ENCODE measurements at regions not wholly inside any gene's neighbourhood (a gene's known extent, or its start where the extent isn't known, plus 50 kb on each side); places are given as distances from the start of the nearest gene placed in this dataset.

DNA sequence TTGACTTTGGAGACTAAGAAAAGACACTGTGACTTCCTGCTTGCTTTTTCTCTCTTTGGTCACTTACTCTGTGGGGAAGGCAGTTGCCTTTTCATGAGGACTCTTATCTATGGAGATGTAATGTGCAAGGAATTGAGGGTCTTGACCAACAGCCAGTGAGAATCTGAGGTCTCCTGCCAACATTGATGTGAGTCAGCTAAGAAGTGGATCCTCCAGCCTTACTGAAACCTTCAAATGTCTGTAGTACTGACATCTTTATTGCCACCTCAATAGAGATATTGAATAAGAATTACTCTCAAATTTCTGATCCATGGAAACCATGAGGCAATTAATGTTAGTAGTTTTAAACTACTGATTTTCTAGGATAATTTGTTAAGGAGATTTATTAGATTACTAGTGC lies 598.4 kb downstream of the ADGRL2 start:
- H3K4me1 ChIP-seq = no peaks in the 10 kb centered on the region
- TF ChIP-seq, protein P1, sequence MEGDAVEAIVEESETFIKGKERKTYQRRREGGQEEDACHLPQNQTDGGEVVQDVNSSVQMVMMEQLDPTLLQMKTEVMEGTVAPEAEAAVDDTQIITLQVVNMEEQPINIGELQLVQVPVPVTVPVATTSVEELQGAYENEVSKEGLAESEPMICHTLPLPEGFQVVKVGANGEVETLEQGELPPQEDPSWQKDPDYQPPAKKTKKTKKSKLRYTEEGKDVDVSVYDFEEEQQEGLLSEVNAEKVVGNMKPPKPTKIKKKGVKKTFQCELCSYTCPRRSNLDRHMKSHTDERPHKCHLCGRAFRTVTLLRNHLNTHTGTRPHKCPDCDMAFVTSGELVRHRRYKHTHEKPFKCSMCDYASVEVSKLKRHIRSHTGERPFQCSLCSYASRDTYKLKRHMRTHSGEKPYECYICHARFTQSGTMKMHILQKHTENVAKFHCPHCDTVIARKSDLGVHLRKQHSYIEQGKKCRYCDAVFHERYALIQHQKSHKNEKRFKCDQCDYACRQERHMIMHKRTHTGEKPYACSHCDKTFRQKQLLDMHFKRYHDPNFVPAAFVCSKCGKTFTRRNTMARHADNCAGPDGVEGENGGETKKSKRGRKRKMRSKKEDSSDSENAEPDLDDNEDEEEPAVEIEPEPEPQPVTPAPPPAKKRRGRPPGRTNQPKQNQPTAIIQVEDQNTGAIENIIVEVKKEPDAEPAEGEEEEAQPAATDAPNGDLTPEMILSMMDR (IDR thresholded peaks at IDR 0.05) = no peak
- TF ChIP-seq POLR2AphosphoS5 (IDR thresholded peaks at IDR 0.05) (no peak), EP300 (IDR thresholded peaks at IDR 0.05) (no peak), POLR2A (IDR thresholded peaks at IDR 0.05) (no peak)
- H3K4me3 ChIP-seq = no peak overlapping the region
- H3K27ac ChIP-seq = no peak overlapping the region
- no peak for DNase-seq
- H3K27me3 ChIP-seq = no peaks in the 10 kb centered on the region
- no peaks in the 10 kb centered on the region for H3K9me3 ChIP-seq
- no peaks in the 10 kb centered on the region for H3K36me3 ChIP-seq
- ATAC-seq (ENCODE audit: low FRiP score in 2 of 2) = no peak

DNA sequence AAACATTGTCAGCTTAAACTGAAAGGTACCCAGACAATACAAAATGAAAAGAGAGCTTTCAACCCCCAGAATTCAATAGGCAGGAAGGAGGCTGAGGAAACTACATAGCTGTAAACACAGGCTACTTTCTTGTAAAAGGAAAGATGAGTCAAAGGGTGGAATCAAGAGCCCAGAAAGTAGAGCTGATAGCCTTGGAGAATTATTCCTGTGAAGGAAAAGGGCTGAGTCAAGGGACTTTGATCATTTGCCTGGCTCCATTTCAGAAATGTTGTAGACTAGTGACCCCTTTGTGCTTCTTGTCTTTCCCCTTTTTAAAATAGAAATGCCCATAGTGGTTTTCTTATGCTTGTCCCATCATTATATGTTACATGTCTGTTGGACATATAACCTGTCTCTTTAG lies 597.6 kb downstream of the ADGRL2 start:
- H3K36me3 ChIP-seq = no peaks in the 10 kb centered on the region
- TF ChIP-seq EP300 (IDR thresholded peaks at IDR 0.05) (no peak), POLR2AphosphoS5 (IDR thresholded peaks at IDR 0.05) (no peak), POLR2A (IDR thresholded peaks at IDR 0.05) (no peak)
- TF ChIP-seq, protein P1 (IDR thresholded peaks at IDR 0.05) = no peak
- H3K4me1 ChIP-seq = no peaks in the 10 kb centered on the region
- H3K4me3 ChIP-seq = no peak overlapping the region
- ATAC-seq (ENCODE audit: low FRiP score in 2 of 2) = no peak
- no peaks in the 10 kb centered on the region for H3K9me3 ChIP-seq
- H3K27ac ChIP-seq = no peak overlapping the region
- H3K27me3 ChIP-seq = no peaks in the 10 kb centered on the region
- no peak for DNase-seq

DNA sequence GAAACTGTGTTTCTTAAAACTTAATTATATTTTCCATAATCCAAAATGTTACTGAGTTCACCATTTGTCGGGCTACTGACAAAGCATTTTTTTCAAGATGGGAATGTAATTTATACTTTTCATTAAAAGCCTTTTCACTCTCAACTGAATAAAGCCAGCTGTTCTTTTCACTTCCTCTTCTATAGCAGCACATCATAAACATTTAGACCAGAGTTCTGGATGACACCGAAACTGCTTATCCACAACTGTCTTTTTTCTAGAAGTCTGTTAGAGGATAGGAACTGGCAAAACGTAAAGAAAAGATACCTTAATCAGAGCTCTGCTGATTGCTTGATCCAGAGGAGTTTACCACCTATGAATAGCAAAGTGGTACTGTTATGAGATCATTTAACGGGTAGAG lies 594.7 kb downstream of the ADGRL2 start:
- TF ChIP-seq POLR2AphosphoS5 (IDR thresholded peaks at IDR 0.05) (no peak), EP300 (IDR thresholded peaks at IDR 0.05) (no peak), POLR2A (IDR thresholded peaks at IDR 0.05) (no peak)
- TF ChIP-seq, protein P1 (IDR thresholded peaks at IDR 0.05) = no peak
- ATAC-seq (ENCODE audit: low FRiP score in 2 of 2) (no peak), DNase-seq (no peak)
- Histone ChIP-seq H3K27me3 (no peaks in the 10 kb centered on the region), H3K9me3 (no peaks in the 10 kb centered on the region), H3K4me3 (no peak overlapping the region), H3K36me3 (no peaks in the 10 kb centered on the region), H3K4me1 (no peaks in the 10 kb centered on the region), H3K27ac (no peak overlapping the region)
- 54 to 67% methylated on average over 4 of the region's 4 CpGs for WGBS, 2 donors

GRCh38 chr1:82392946-82393345 lies 592.2 kb downstream of the ADGRL2 start:
- TF ChIP-seq, protein P1 (IDR thresholded peaks at IDR 0.05) = no peak
- no peak for TF ChIP-seq POLR2A (IDR thresholded peaks at IDR 0.05)
- TF ChIP-seq POLR2AphosphoS5 (IDR thresholded peaks at IDR 0.05) = no peak
- no peak for TF ChIP-seq EP300 (IDR thresholded peaks at IDR 0.05)
- Histone ChIP-seq H3K27me3 (no peaks in the 10 kb centered on the region), H3K4me1 (no peaks in the 10 kb centered on the region), H3K4me3 (no peak overlapping the region), H3K9me3 (no peaks in the 10 kb centered on the region), H3K27ac (no peak overlapping the region), H3K36me3 (no peaks in the 10 kb centered on the region)
- DNase-seq = no peak
- 90 to 92% methylated on average over 1 of the region's 1 CpG for WGBS, 2 donors
- no peak for ATAC-seq (ENCODE audit: low FRiP score in 2 of 2)

DNA sequence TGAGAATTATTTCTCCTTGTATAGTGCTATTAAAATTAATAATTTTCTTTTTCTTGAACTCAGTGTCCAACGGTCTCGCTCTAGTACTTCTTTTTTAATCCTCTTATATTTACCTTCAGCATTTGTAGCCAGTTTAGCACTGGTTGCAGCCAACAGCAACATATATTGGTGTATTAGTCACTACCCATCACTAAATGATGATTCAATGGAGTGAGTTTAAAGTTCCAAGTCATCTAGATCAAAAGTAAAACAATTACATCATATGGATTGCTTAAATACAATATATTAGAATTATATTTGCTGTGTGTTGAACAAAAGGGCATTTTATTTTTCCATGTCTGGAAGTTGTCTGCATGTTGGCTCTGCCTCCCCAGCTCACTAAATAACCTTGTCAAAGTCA lies 591.8 kb downstream of the ADGRL2 start:
- Histone ChIP-seq H3K36me3 (no peaks in the 10 kb centered on the region), H3K27me3 (no peaks in the 10 kb centered on the region), H3K9me3 (no peaks in the 10 kb centered on the region), H3K4me1 (no peaks in the 10 kb centered on the region), H3K4me3 (no peak overlapping the region), H3K27ac (no peak overlapping the region)
- no peak for ATAC-seq (ENCODE audit: low FRiP score in 2 of 2)
- no peak for DNase-seq
- TF ChIP-seq, protein P1 (IDR thresholded peaks at IDR 0.05) = no peak
- no peak for TF ChIP-seq POLR2AphosphoS5 (IDR thresholded peaks at IDR 0.05)
- TF ChIP-seq EP300 (IDR thresholded peaks at IDR 0.05) = no peak
- TF ChIP-seq POLR2A (IDR thresholded peaks at IDR 0.05) = no peak
- 93 to 97% methylated on average over 2 of the region's 2 CpGs for WGBS, 2 donors

Measured in upper lobe of left lung (tissue), 6 donors.